ENCODE measurements at regions not wholly inside any gene's neighbourhood (a gene's known extent, or its start where the extent isn't known, plus 50 kb on each side); places are given as distances from the start of the nearest gene placed in this dataset.

DNA sequence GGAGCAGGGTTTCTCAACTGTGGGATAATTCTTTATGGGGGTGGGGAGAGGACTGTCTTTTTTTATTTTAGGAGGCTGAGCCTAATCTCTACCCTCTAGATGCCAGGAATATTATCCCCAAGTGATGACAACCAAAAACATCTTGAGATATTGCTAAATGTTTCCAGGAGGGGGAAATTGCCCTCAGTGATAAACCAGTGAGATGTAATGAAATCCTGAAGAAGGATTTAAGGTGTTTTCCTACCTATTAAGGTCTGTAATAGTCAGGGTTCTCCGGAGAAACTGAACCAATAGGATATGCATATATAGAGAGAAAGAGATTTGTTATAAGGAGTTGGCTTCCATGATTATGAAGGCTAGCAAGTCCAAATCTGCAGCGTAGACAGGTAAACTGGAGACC lies 208.3 kb upstream of the MIR17HG start:
- no peak for DNase-seq (ENCODE audit: low read depth)

DNA sequence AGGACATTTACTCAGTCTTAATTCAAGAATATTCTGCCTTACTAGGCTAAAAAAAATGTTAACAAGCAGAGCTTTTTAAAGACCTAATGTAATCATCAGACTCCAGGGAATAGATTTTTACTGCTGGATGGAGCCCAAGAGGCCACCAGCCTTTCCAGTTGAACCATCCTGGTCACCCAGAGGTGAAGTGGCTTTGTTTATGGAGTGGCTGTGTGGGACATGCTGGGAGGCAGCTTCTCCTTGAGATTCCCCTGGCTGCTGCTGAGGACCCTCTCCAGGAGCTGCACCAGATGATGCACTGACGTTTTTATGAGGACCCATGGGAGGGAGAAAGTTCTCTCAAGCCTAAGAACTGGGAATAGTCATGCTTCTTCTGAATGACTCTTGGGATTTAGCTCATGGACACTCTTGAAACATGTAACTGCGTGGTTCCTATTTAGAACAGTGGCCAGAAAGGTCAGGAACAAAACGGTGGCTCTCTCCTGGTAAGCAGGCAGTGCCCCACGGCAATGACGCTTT lies 205.9 kb upstream of the MIR17HG start:
- no peak for DNase-seq (ENCODE audit: low read depth)

DNA sequence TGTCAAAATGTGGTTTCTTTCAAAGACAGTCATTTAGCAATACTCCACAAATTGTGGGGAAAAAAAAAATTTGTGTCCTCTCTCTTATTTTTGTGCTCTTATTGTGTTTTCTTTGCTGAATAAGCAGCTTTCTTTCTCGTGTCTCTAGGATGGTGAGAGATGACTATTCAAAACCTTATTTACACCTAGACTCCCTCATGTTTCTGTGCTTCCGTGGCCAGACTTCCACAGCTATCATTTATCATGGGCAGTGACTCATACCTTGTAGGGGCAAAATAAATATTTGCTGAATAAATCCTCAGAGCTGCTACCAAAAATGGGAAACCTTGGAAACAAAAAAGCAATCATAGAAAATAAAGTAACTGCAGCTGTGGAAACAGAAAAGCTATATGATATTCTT lies 204.9 kb upstream of the MIR17HG start:
- no peak for DNase-seq (ENCODE audit: low read depth)

- no peak for DNase-seq (ENCODE audit: low read depth)
Observed at GRCh38 chr13:91144054-91144453, 203.4 kb upstream of the MIR17HG start.

- DNase-seq (ENCODE audit: low read depth): no peak
Observed at GRCh38 chr13:91144486-91144885, 203.0 kb upstream of the MIR17HG start.

DNA sequence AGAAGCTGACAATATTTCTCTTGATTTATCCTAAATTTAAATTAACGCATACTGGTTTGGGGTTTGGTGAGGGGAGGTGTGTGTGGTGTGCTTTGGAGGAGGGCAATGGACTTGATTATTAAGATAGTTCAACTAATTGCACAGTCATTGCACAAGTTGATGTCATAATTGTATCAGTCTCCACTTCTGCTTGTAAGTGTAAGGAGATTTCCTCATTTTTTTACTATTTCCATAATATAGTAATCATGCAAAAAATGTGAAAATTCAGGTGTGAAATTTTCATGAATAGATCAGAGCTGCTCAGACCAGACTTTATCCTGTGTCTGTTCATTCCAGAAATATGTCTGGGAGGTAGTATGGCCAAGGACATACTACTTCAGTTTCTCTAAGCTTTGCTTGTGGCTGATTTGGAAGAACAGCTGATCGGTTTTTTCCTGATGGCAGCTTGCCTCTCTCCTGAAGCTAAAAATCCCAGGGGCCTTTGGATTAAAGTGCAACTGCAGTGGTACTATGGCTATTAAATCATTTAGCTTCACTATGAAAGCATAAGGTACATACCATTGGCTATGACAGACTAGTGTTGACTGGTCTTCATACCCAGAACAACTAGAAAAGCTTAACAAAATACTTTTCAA lies 201.8 kb upstream of the MIR17HG start:
- no peak for DNase-seq (ENCODE audit: low read depth)

- no peak for DNase-seq (ENCODE audit: low read depth)
Observed at GRCh38 chr13:91146601-91147000, 200.9 kb upstream of the MIR17HG start.

DNA sequence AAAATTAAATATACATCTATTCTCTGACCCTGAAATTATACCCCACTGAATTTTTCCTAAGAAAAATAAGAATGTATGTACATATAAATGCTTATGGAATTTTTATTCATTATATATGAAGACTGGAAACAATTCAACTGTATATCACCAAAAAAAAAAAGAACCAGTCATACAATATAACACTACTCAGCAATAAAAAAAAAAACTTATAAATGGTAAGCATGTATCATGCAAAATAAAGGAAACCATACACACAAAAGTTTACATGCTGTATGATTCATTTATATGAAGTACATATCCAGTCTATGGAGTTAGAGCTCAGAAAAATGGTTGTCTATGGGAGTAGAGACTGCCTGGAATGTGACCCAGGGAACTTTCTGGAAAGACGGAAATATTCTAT lies 199.4 kb upstream of the MIR17HG start:
- DNase-seq (ENCODE audit: low read depth): no peak

DNA sequence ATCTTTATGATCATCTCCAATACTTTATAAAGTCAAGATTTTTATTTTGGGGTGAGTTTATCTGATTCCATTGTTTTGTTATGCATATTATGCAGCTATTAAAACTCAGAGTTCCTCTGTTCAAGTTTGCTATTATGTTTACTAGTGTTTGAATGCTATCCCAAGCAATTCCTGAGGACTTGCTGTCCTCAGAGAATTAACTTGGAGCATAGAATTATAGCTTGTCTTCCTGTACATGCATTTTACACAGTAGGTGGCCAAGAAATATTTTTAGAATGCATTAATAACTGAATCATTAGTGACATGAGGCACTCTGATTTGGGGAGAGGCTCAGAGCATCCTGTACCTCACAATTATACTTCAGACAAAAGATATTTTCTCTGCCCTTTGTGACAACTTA lies 195.6 kb upstream of the MIR17HG start:
- DNase-seq (ENCODE audit: low read depth): no peak

DNA sequence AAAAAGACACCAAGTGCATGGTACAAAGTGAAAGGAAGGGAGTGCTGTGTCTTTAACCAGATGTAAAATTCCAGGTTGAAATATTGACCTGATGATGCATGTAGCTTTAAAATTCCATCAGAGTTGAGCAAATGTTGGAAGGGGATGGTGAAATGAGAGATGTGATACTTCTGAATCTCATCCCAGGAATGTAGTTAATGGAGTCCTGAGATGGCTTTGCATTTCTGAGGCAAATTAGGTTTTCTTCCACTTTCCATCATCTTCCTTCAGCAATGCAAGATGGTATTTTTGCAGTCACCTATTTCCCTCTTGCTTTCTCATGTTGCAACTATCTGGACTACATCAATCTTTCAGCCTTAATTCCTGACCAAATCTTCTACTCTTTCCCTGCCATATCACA lies 194.1 kb upstream of the MIR17HG start:
- DNase-seq (ENCODE audit: low read depth): no peak

- DNase-seq (ENCODE audit: low read depth): no peak
Observed at GRCh38 chr13:91154558-91155353, 192.7 kb upstream of the MIR17HG start.

GRCh38 chr13:91155512-91156114 lies 191.9 kb upstream of the MIR17HG start:
- no peak for DNase-seq (ENCODE audit: low read depth)

DNA sequence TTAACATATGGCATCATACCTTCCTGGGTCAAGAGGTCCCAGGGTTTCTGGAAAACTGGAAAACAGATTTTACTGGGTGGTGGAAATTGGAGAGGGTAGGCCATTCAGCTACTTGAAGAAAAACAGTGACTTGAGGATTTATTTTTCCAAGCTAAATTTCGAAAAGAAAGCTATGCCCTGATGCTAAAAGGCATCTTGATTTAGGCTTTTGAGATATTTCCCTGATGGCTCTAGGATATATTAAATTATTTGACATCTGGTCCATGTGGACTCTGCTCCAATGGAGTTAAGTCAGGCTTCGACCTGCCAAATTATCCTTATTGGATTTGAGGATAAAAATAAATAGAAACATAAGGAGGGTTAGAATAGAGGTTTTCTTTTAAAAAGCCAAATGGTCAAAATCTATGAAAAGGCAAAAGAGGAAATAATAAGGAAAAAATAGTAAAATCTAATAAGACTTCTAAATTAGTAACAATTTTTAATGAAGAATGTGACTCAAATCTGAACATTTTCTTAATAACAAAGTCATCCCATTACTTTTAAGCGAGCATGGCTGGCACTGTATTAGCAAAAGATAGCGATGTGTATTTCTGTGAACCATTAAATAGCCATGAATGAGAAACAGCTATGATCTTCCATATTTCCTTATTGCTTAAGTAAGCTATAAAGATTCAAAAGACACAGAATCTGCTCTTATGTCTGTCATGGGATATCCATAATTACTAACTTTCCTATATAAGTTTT lies 190.0 kb upstream of the MIR17HG start:
- DNase-seq (ENCODE audit: low read depth): no peak

DNA sequence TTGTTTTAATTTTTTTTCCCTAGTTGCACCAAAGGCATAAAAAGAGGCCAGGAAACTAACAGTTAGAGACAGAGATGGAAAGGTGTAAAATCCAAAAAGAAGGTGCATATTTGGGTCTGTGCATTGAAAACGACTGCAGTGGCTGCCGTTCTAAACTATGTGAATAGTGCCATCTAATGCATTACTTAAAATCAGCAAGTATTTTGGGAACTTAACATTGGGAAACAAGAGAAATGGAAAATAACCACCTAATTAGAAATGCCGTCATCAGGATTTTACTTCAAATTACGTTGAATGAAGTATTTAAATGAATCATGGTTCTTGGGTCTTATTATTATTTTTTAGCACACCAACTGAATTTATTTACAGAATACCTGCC lies 189.5 kb upstream of the MIR17HG start:
- no peak for DNase-seq (ENCODE audit: low read depth)

- no peak for DNase-seq (ENCODE audit: low read depth)
Observed at GRCh38 chr13:91162180-91162579, 185.3 kb upstream of the MIR17HG start.

DNA sequence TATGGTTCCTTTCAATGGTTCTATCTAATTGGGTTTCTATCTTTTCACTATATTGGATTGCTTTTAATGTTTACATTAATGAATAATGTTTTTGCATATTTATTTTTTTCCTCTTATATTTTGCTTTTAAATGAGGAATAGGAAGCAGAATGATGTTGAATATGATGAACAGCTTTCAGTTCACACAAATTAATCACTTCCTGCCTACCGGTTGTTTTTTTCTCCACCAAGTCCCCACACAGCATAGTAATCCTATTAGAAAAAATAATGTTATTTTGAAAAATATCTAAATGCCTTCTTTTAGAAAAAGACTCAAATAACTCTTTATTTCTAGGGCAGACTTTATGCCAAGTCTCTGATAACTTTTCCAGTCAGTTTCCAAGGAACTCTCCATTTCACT lies 184.9 kb upstream of the MIR17HG start:
- no peak for DNase-seq (ENCODE audit: low read depth)

DNA sequence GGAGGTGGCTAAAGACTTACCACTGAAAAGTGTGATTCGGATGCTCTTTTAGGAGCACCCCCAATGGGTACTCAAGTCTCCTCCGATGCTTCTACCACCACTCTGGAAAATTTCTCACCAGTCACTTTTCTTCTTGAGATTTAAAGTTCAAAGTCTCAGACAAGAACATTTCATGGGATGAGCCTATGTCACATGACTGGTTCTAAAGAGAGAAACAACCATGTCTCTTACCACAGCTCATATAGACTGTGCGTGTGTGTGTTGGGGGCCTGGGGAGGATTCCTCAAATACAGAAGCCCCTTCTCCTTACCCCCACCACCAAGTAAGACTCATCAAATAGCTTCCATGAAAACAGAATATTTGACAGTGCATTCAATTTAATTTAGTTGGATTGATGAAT lies 181.7 kb upstream of the MIR17HG start:
- DNase-seq (ENCODE audit: low read depth): no peak

DNA sequence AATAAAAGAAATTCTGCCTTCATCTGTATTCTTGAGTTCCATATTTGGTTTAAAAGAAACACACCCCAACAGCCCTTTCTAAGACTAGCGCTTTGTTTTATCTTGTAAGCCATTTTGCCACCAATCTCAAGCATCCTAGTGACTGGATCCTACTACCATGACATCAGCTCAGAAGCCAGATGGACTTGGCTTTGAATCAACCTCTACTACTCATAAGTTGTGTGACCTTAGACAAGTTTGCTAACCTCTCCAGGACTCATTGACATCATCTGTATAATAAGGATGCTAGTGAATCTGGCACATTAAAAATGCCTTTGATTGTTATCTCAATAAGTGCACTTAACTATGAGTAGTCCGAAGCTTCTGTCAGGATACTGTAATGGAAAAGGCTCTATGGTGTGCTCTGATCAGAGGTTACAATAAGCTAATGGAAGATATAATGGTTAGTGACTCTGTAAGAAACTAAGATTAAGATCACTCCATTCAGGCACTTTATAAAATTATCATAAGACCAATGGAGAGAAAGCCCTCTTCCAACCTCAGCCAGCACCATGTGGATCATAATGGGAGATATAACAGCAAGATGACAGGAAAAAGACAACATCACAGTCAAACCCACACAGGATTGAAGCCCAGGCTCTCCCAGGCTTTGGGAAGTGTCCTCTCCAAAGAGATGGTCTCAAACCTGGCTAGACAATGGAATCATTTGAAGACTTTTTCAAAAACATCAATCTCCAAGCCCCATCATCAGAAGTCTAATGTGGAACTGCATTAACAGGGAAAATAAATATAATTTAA lies 180.6 kb upstream of the MIR17HG start:
- no peak for DNase-seq (ENCODE audit: low read depth)

DNA sequence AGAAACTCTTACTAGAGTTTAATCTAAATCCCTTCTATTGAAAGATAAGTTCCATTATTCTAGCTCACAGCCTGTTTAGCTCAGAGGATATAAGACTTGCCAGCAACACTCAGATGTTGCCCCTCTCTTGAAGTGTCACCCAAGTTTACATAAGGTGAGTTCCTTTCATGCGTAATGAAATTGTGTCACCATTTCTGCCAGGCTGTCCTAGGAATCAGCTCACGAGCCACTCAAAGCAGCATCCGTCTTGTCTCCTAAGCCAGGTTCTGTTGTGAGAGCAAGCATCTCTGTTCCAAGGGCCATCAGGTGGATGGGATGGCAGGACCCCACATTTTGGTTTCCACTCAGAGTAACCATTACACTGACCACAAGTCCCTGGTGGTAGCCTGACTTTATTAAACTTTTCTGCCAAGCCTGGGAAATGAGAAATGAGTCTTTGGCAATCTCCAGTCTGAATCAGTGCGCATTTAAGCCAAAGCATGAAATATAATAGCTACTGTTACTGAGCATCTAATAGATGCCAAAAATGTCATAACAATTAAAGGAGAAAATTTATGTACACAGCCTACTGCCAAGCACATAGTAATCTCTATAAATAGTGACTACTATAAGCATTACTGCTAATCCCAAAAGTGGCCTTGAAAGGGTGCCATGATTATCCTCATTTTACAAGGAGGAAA lies 179.6 kb upstream of the MIR17HG start:
- no peak for DNase-seq (ENCODE audit: low read depth)

GRCh38 chr13:91168386-91168711 lies 179.1 kb upstream of the MIR17HG start:
- no peak for DNase-seq (ENCODE audit: low read depth)

DNA sequence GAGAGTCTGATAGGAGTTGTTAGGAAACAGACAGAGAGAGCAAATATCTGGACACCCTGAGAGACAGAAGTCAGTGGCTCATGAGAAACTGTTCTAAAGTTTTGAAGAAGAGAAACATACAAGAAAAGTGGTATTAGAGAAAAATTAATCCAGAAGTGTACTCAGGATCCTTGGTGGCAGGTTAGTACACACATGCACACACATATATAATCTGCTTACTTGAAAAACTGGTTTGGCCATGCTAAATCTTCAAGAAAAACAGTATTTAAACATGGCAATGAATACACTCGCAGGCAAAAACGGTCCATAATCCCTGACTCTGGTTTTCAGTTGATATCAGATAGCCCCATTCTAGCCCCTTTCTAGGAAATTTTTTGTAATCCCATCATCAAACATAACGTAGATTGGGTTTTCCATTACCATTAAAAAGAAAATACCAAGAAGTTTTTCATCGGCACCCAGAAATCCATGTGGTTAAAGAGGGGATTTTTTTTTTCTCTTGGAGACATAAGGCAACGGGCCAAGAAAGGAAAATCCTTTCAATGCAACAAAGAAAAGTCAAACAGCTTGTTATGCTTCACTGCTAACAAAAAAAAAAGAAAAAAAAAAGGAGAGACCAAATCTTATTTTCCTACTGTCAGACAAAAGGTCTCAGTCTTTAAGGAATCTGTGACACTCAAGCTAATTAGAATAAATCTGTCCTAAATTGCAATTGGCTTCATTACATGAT lies 178.0 kb upstream of the MIR17HG start:
- DNase-seq (ENCODE audit: low read depth): no peak

Data from GM04503 (cell line).